OCI-LY3 (cell line): ENCODE measurements at regions not wholly inside any gene's neighbourhood (a gene's known extent, or its start where the extent isn't known, plus 50 kb on each side); places are given as distances from the start of the nearest gene placed in this dataset.

Experiments used
- CTCF ChIP-seq: fragments of 200-600, 300-600 bp; sonication (generic); IDR thresholded peaks from 2 replicates; pipeline ENCODE4 v1.5.1; 2014; ENCODE audit warnings: antibody characterized with exemption, low read length, low read depth
- EZH2phosphoT487 ChIP-seq: fragments of 200-600 bp; shearing (Covaris generic); IDR thresholded peaks from 2 replicates; pipeline ENCODE4 v1.6.1; 2018; ENCODE audit warnings: antibody characterized with exemption, mixed run types, low read depth

GRCh38 chr4:166422475-166422874, 549.4 kb downstream of the TLL1 start:
- TF ChIP-seq CTCF (no peak), EZH2phosphoT487 (no peak)
